HCT116 (cell line): ENCODE measurements at regions not wholly inside any gene's neighbourhood (a gene's known extent, or its start where the extent isn't known, plus 50 kb on each side); places are given as distances from the start of the nearest gene placed in this dataset.

Source experiments
- ATAC-seq: fragments of 200-7000 bp; cut with Tn5 transposase; 2 replicates; pipeline ENCODE4 v1.9.1; 2020; ENCODE audit warnings: mild to moderate bottlenecking, moderate library complexity
- BruUV-seq: library from RNA; stranded (reverse); fragments of 400-500 nt; replicated peaks from 2 replicates; lab custom pipeline; 2021; lab: Mats Ljungman, UMichigan
- CTCF ChIA-PET: fragments of 300-600 bp; sonication (Branson Sonifier 250); formaldehyde crosslinking; loops from one replicate; lab custom pipeline; 2021; ENCODE audit warnings: antibody characterized with exemption; lab: Charles Lee
- POLR2A ChIA-PET: fragments of 300-600, 350-600 bp; sonication (Branson Sonifier 250); formaldehyde crosslinking; loops from one replicate; lab custom pipeline; 2021; ENCODE audit warnings: antibody characterized with exemption; lab: Charles Lee
- RAD21 ChIA-PET, 2 experiments: fragments of 300-600 bp; sonication (Branson Sonifier 250); formaldehyde crosslinking; loops; one replicate each; lab custom pipeline; 2023; ENCODE audit warnings: low total read pairs in 2 of 2; ENCODE audit not compliant: uncharacterized antibody in 2 of 2, unreplicated experiment in 2 of 2, low non-redundant PET in 1 of 2; lab: Charles Lee
- DNase-seq: peaks from one replicate; pipeline ENCODE4 v3.0.0-alpha.2; 2010; ENCODE audit warnings: low read depth, low spot score
- H2AFZ ChIP-seq: fragments of 200-600 bp; shearing (Covaris generic), sonication (generic); 2 replicates; pipeline ENCODE4 v1.6.1; 2017; ENCODE audit warnings: low read depth, mixed run types, mixed read lengths, antibody characterized with exemption, low read length; ENCODE audit not compliant: poor library complexity, severe bottlenecking
- H3K27ac ChIP-seq: 2 replicates; pipeline ENCODE4 v1.5.1; 2012; ENCODE audit warnings: low read depth, low read length
- H3K27me3 ChIP-seq: fragments of 200-600 bp; sonication (generic); 2 replicates; pipeline ENCODE4 v1.6.1; 2016; ENCODE audit warnings: mixed run types, low read length, mixed read lengths; ENCODE audit not compliant: insufficient read depth
- H3K36me3 ChIP-seq, 2 experiments: fragments of 200-500 bp in 1 of 2; fragments of 200-600 bp in 1 of 2; sonication (Bioruptor generic) in 1 of 2; sonication (generic) in 1 of 2; 2 replicates each; pipeline versions ENCODE4 v1.5.1 to v1.6.1; 2014 to 2016; ENCODE audit warnings: low read length in 2 of 2, inconsistent platforms in 1 of 2, mixed read lengths in 1 of 2, mixed run types in 1 of 2; ENCODE audit not compliant: insufficient read depth in 2 of 2, control insufficient read depth in 1 of 2
- H3K4me1 ChIP-seq, 2 experiments: fragments of 200-600 bp in 1 of 2; sonication (generic) in 1 of 2; 2 replicates each; pipeline versions ENCODE4 v1.5.1 to v1.6.1; 2012 to 2017; ENCODE audit warnings: low read length in 2 of 2, inconsistent platforms in 1 of 2, mild to moderate bottlenecking in 1 of 2, mixed read lengths in 1 of 2, mixed run types in 1 of 2, moderate library complexity in 1 of 2; ENCODE audit not compliant: insufficient read depth in 2 of 2, control insufficient read depth in 1 of 2
- H3K4me2 ChIP-seq: fragments of 200-600 bp; sonication (generic); 2 replicates; pipeline ENCODE4 v1.6.1; 2017; ENCODE audit warnings: mixed run types, low read length, mixed read lengths
- H3K4me3 ChIP-seq, 2 experiments: fragments of 200-600 bp in 1 of 2; sonication (generic) in 1 of 2; replicated peaks in 1 of 2; 2 replicates each; pipeline ENCODE4 v1.5.1; 2011 to 2016; ENCODE audit warnings: low read length in 2 of 2, control low read depth in 1 of 2, low read depth in 1 of 2, mild to moderate bottlenecking in 1 of 2, mixed read lengths in 1 of 2, mixed run types in 1 of 2
- H3K79me2 ChIP-seq: fragments of 200-600 bp; sonication (generic); 2 replicates; pipeline ENCODE4 v1.6.1; 2017; ENCODE audit warnings: mild to moderate bottlenecking, mixed run types, low read length, moderate library complexity, mixed read lengths; ENCODE audit not compliant: insufficient read depth
- H3K9ac ChIP-seq: fragments of 200-600 bp; sonication (generic); 2 replicates; pipeline ENCODE4 v1.6.1; 2016; ENCODE audit warnings: low read length, mixed read lengths
- H3K9me2 ChIP-seq: fragments of 200-600 bp; sonication (generic), shearing (Covaris generic); 2 replicates; pipeline ENCODE4 v1.6.1; 2017; ENCODE audit warnings: mixed run types, mild to moderate bottlenecking, moderate library complexity; ENCODE audit not compliant: insufficient read depth
- H3K9me3 ChIP-seq, 2 experiments: fragments of 200-500 bp in 1 of 2; fragments of 200-600 bp in 1 of 2; sonication (Bioruptor generic) in 1 of 2; sonication (generic) in 1 of 2; 2 replicates each; pipeline ENCODE4 v1.6.1; 2014 to 2017; ENCODE audit warnings: low read length in 2 of 2, mixed read lengths in 2 of 2, inconsistent platforms in 1 of 2, low read depth in 1 of 2, mild to moderate bottlenecking in 1 of 2, mixed run types in 1 of 2, moderate library complexity in 1 of 2; ENCODE audit not compliant: control insufficient read depth in 1 of 2, insufficient read depth in 1 of 2
- H4K20me1 ChIP-seq: fragments of 200-600 bp; sonication (generic), shearing (Covaris generic); 2 replicates; pipeline ENCODE4 v1.6.1; 2017; ENCODE audit warnings: mixed run types, mild to moderate bottlenecking, moderate library complexity; ENCODE audit not compliant: insufficient read depth
- ATF3 ChIP-seq: IDR thresholded peaks from 2 replicates; pipeline ENCODE4 v1.6.1; 2012
- CBX3 ChIP-seq: IDR thresholded peaks from 2 replicates; pipeline ENCODE4 v1.6.1; 2012; ENCODE audit warnings: low read depth
- CEBPB ChIP-seq: IDR thresholded peaks from 2 replicates; pipeline ENCODE4 v1.6.1; 2012; ENCODE audit warnings: low read depth
- EGR1 ChIP-seq: IDR thresholded peaks from 2 replicates; pipeline ENCODE4 v1.6.1; 2012; ENCODE audit warnings: low read depth
- EZH2 ChIP-seq: fragments of 200-600 bp; sonication (generic); IDR thresholded peaks from 2 replicates; pipeline ENCODE4 v1.6.1; 2017; ENCODE audit warnings: antibody characterized with exemption, mixed run types
- EZH2phosphoT487 ChIP-seq: fragments of 200-600 bp; IDR thresholded peaks from 2 replicates; pipeline ENCODE4 v1.6.1; 2018; ENCODE audit warnings: antibody characterized with exemption, borderline replicate concordance
- FOSL1 ChIP-seq: IDR thresholded peaks from 2 replicates; pipeline ENCODE4 v1.6.1; 2012; ENCODE audit warnings: low read depth
- JUND ChIP-seq: IDR thresholded peaks from 2 replicates; pipeline ENCODE4 v1.6.1; 2012
- POLR2A ChIP-seq: IDR thresholded peaks from 2 replicates; pipeline ENCODE4 v1.7.0; 2011; ENCODE audit warnings: borderline replicate concordance; ENCODE audit not compliant: insufficient read depth, insufficient read length; ENCODE audit errors: extremely low read depth
- POLR2AphosphoS5 ChIP-seq: IDR thresholded peaks from 2 replicates; pipeline ENCODE4 v1.6.1; 2011; ENCODE audit warnings: mild to moderate bottlenecking, low read depth, low read length, moderate library complexity
- REST ChIP-seq: IDR thresholded peaks from 2 replicates; pipeline ENCODE4 v1.6.1; 2012; ENCODE audit warnings: low read depth
- SIN3A ChIP-seq: IDR thresholded peaks from 2 replicates; pipeline ENCODE4 v1.6.1; 2012; ENCODE audit warnings: low read depth
- SP1 ChIP-seq: IDR thresholded peaks from 2 replicates; pipeline ENCODE4 v1.6.1; 2012; ENCODE audit warnings: low read depth
- SRF ChIP-seq: IDR thresholded peaks from 2 replicates; pipeline ENCODE4 v1.6.1; 2012; ENCODE audit warnings: low read depth
- TCF7L2 ChIP-seq: IDR thresholded peaks from 2 replicates; pipeline ENCODE4 v1.7.0; 2011; ENCODE audit warnings: borderline replicate concordance, inconsistent platforms; ENCODE audit not compliant: insufficient read depth, insufficient read length; ENCODE audit errors: extremely low read depth
- YY1 ChIP-seq: IDR thresholded peaks from 2 replicates; pipeline ENCODE4 v1.6.1; 2011; ENCODE audit warnings: low read length, low read depth, moderate library complexity, mild to moderate bottlenecking; ENCODE audit not compliant: insufficient replicate concordance; ENCODE audit errors: extremely low read depth
- ZBTB33 ChIP-seq: IDR thresholded peaks from 2 replicates; pipeline ENCODE4 v1.6.1; 2011; ENCODE audit warnings: mild to moderate bottlenecking, low read length, moderate library complexity; ENCODE audit not compliant: insufficient replicate concordance; ENCODE audit errors: extremely low read depth
- ZFX ChIP-seq: fragments of 450-650 bp; IDR thresholded peaks from 2 replicates; pipeline ENCODE4 v1.6.1; 2017
- ZNF274 ChIP-seq: fragments of 200-500 bp; sonication (Bioruptor generic); IDR thresholded peaks from 2 replicates; pipeline ENCODE4 v1.6.1; 2014; ENCODE audit warnings: mild to moderate bottlenecking, low read depth, low read length, inconsistent platforms
- intact Hi-C: fragments of 100-400 bp; cut with micrococcal nuclease; formaldehyde crosslinking; loops from 2 replicates; pipeline ENCODE4 v1.10.0; 2022
- TF ChIP-seq, protein P1 (sequence below), 3 experiments: fragments of 200-600 bp in 1 of 3; sonication (generic) in 1 of 3; IDR thresholded peaks in 2 of 3; conservative IDR thresholded peaks in 1 of 3; 2 replicates each; pipeline ENCODE4 v1.5.1; 2012 to 2017; ENCODE audit warnings: low read depth in 2 of 3, low read length in 2 of 3, antibody characterized with exemption in 1 of 3, borderline replicate concordance in 1 of 3, control low read depth in 1 of 3, mild to moderate bottlenecking in 1 of 3, mixed read lengths in 1 of 3, mixed run types in 1 of 3, moderate library complexity in 1 of 3; ENCODE audit not compliant: insufficient read depth in 1 of 3

- H3K79me2 ChIP-seq: no peaks in the 10 kb centered on the region
- H3K9me2 ChIP-seq: no peaks in the 10 kb centered on the region
- H3K4me1 ChIP-seq: no peaks in the 10 kb centered on the region
- ATAC-seq (no peak), DNase-seq (no peak)
- H3K36me3 ChIP-seq: no peaks in the 10 kb centered on the region
- H3K9me3 ChIP-seq: no peaks in the 10 kb centered on the region
- H3K27me3 ChIP-seq: 0 out of 2 replicates have a peak, but pooled peaks cover 5% of the 10 kb centered on the region
- H2AFZ ChIP-seq: no peak overlapping the region
- H3K9ac ChIP-seq: no peak overlapping the region
- no TSS peak for BruUV-seq
- TF ChIP-seq POLR2A (no peak), ZBTB33 (no peak), TCF7L2 (no peak), EZH2 (no peak), SRF (no peak), POLR2AphosphoS5 (no peak), CBX3 (no peak), ATF3 (no peak), YY1 (no peak), CEBPB (no peak), SIN3A (no peak), REST (no peak), ZNF274 (no peak), ZFX (no peak), SP1 (no peak), JUND (no peak), FOSL1 (no peak), EGR1 (no peak), EZH2phosphoT487 (no peak)
- TF ChIP-seq, protein P1, sequence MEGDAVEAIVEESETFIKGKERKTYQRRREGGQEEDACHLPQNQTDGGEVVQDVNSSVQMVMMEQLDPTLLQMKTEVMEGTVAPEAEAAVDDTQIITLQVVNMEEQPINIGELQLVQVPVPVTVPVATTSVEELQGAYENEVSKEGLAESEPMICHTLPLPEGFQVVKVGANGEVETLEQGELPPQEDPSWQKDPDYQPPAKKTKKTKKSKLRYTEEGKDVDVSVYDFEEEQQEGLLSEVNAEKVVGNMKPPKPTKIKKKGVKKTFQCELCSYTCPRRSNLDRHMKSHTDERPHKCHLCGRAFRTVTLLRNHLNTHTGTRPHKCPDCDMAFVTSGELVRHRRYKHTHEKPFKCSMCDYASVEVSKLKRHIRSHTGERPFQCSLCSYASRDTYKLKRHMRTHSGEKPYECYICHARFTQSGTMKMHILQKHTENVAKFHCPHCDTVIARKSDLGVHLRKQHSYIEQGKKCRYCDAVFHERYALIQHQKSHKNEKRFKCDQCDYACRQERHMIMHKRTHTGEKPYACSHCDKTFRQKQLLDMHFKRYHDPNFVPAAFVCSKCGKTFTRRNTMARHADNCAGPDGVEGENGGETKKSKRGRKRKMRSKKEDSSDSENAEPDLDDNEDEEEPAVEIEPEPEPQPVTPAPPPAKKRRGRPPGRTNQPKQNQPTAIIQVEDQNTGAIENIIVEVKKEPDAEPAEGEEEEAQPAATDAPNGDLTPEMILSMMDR (IDR thresholded peaks at IDR 0.05 in 2 of 3, conservative IDR thresholded peaks at IDR 0.05 in 1 of 3; ENCODE audit: borderline replicate concordance in 1 of 3, insufficient read depth in 1 of 3, low read depth in 2 of 3, low read length in 2 of 3): no peak
- H3K27ac ChIP-seq: no peak overlapping the region
- H3K4me2 ChIP-seq: no peak overlapping the region
- ChIA-PET RAD21 (no interaction called here), CTCF (no interaction called here), POLR2A (no interaction called here)
- H4K20me1 ChIP-seq: no peaks in the 10 kb centered on the region
- intact Hi-C loops: no loop called here
- H3K4me3 ChIP-seq: no peak overlapping the region
Observed at GRCh38 chr4:20393486-20394100, 141.9 kb downstream of the SLIT2 start.
